Heart left ventricle (tissue), 13 donors: ENCODE measurements at regions not wholly inside any gene's neighbourhood (a gene's known extent, or its start where the extent isn't known, plus 50 kb on each side); places are given as distances from the start of the nearest gene placed in this dataset.

Source experiments
- POLR2A ChIP-seq, 2 donors: fragments of 450-650 bp; IDR thresholded peaks; one replicate each; pipeline ENCODE4 v1.6.1; 2017; ENCODE audit warnings: antibody characterized with exemption in 2 of 2, mild to moderate bottlenecking in 2 of 2, moderate library complexity in 2 of 2
- TF ChIP-seq, protein P1 (sequence below), 12 donors: fragments of 200-600 bp; sonication (generic) in 4 of 12; IDR thresholded peaks; one replicate each; pipeline versions ENCODE4 v1.5.0 to v1.8.0; 2018 to 2022; ENCODE audit warnings: antibody characterized with exemption in 12 of 12, mild to moderate bottlenecking in 5 of 12
- donor health status: ischemic (EF 13 %, LVEDD 7.1; RV severe dilation, severe dysfunction).
- donor health status: DM: no; HTN: yes; CAD: no.
- donor health status: DM: no; HTN: no; CAD: no.
- donor health status: ischemic (EF 25% LVEDD 6.9; RV normal size, moderate dysfunction).
- donor health status: ischemic (EF 25% LVEDD 5.7; RV mildly dilated, moderate dysfunction).
- donor health status: ischemic (EF 35%, LVEDD 5.7; RV mildly dilated, moderate dysfunction).
- donor health status: nonischemic (EF 11% LVEDD 7.7; RV severe dilation, severe dysfunction).
- donor health status: DM: yes; HTN: yes; CAD: no.
- donor health status: PGD.
- donor health status: ischemic (EF 29% LVEDD 5.4; RV normal size, mild dysfunction).
- donor health status: nonischemic (EF 23%, LVEDD 6.1; RV moderate dilation, normal function).

DNA sequence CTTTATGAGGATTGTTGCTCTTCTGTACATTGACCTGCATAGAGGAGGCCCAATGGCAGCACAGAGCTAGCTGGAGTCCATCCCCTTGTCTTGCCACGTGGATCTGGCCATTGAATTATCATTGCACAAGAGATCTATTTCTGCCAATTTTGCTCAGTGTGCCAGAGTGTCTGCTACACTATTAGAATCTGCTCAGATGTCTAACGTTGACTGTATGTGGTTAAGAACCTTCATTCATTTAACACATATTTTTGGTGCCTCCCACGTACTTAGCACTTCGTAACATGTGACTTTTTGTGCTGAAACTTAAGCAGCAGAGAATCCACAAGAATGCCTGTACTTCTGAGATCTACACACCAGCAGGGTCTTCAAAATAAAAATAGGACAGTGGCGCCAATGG lies 166.0 kb upstream of the VASH1 start:
- TF ChIP-seq, protein P1, sequence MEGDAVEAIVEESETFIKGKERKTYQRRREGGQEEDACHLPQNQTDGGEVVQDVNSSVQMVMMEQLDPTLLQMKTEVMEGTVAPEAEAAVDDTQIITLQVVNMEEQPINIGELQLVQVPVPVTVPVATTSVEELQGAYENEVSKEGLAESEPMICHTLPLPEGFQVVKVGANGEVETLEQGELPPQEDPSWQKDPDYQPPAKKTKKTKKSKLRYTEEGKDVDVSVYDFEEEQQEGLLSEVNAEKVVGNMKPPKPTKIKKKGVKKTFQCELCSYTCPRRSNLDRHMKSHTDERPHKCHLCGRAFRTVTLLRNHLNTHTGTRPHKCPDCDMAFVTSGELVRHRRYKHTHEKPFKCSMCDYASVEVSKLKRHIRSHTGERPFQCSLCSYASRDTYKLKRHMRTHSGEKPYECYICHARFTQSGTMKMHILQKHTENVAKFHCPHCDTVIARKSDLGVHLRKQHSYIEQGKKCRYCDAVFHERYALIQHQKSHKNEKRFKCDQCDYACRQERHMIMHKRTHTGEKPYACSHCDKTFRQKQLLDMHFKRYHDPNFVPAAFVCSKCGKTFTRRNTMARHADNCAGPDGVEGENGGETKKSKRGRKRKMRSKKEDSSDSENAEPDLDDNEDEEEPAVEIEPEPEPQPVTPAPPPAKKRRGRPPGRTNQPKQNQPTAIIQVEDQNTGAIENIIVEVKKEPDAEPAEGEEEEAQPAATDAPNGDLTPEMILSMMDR (IDR thresholded peaks at IDR 0.05): no peak
- TF ChIP-seq POLR2A (IDR thresholded peaks at IDR 0.05): no peak
